ENCODE measurements at regions not wholly inside any gene's neighbourhood (a gene's known extent, or its start where the extent isn't known, plus 50 kb on each side); places are given as distances from the start of the nearest gene placed in this dataset.

DNA sequence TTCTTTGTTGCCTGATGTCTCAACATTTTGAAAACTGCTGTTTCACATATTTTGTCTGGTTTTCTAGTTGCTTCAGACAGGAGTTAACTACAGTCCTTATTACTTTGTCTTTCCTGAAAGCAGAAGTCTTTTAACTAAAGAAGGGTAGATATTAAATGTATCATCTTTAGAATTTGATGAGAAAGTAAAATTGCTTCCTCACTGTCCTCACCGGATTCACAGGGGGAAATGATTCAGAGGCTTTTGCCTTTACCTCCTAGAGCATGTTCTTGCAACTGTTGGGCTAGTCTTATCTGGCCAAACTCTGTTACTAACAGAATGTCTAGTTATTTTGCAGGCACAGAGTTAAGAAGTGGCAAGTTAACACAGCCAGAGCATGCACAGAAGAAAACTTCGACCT lies 107.2 kb upstream of the VAV3 start:
- no peak for DNase-seq (ENCODE audit: low read depth)
- TF ChIP-seq, protein P1, sequence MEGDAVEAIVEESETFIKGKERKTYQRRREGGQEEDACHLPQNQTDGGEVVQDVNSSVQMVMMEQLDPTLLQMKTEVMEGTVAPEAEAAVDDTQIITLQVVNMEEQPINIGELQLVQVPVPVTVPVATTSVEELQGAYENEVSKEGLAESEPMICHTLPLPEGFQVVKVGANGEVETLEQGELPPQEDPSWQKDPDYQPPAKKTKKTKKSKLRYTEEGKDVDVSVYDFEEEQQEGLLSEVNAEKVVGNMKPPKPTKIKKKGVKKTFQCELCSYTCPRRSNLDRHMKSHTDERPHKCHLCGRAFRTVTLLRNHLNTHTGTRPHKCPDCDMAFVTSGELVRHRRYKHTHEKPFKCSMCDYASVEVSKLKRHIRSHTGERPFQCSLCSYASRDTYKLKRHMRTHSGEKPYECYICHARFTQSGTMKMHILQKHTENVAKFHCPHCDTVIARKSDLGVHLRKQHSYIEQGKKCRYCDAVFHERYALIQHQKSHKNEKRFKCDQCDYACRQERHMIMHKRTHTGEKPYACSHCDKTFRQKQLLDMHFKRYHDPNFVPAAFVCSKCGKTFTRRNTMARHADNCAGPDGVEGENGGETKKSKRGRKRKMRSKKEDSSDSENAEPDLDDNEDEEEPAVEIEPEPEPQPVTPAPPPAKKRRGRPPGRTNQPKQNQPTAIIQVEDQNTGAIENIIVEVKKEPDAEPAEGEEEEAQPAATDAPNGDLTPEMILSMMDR (conservative IDR thresholded peaks at IDR 0.05; ENCODE audit: low read depth, low read length): no peak

DNA sequence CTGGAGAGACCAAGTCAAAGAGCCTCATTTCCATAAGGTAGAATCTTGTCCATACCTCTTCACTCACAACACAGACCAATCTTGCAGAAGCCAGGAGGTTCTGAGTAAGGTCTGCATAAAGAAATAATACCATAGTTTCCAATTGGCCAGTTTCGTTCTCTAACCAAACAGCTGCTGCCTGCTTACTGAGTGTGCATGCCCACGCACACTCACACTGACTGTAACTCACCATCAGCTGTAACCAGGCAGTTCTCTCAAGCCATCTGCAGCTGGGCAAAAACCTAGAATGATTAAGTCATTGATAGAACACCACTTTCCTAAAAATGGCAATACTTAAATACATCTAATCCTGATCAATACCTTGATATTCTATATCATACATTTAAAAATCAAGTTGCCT lies 106.6 kb upstream of the VAV3 start:
- DNase-seq (ENCODE audit: low read depth): no peak
- TF ChIP-seq, protein P1 (conservative IDR thresholded peaks at IDR 0.05; ENCODE audit: low read depth, low read length): no peak
- H3K4me3 ChIP-seq (ENCODE audit: low read depth, low read length): no peak overlapping the region

More for the DNA sequence above, 107.2 kb upstream of the VAV3 start:
- H3K4me3 ChIP-seq (ENCODE audit: low read depth, low read length): no peak overlapping the region

DNA sequence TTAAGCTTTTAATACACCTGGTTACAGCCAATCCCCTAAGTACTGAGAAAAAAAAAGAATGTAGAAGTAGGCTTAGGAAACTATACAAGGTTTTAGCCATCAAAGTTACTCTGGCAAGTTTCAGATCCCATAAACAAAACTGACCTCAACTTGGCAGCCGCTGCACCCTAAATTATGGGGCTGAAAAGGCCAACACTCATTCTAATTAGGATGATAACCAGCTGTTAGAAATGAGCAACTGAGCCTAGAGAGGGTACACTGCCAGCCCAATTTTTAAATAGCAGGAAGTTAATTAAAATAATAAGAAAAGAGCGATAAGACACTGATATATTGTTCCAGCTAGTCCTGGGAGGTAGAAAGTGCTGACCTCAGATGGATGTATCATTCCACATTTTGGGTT lies 105.7 kb upstream of the VAV3 start:
- no peak overlapping the region for H3K4me3 ChIP-seq (ENCODE audit: low read depth, low read length)
- TF ChIP-seq, protein P1 (conservative IDR thresholded peaks at IDR 0.05; ENCODE audit: low read depth, low read length): no peak
- no peak for DNase-seq (ENCODE audit: low read depth)

GRCh38 chr1:108067884-108068540 lies 103.0 kb upstream of the VAV3 start:
- peak; percentile 55 for DNase-seq (ENCODE audit: low read depth)
- TF ChIP-seq, protein P1 (conservative IDR thresholded peaks at IDR 0.05; ENCODE audit: low read depth, low read length): no peak
- no peak overlapping the region for H3K4me3 ChIP-seq (ENCODE audit: low read depth, low read length)

GRCh38 chr1:108066808-108067207 lies 101.8 kb upstream of the VAV3 start:
- TF ChIP-seq, protein P1 (conservative IDR thresholded peaks at IDR 0.05; ENCODE audit: low read depth, low read length): no peak
- H3K4me3 ChIP-seq (ENCODE audit: low read depth, low read length): no peak overlapping the region
- DNase-seq (ENCODE audit: low read depth): no peak

DNA sequence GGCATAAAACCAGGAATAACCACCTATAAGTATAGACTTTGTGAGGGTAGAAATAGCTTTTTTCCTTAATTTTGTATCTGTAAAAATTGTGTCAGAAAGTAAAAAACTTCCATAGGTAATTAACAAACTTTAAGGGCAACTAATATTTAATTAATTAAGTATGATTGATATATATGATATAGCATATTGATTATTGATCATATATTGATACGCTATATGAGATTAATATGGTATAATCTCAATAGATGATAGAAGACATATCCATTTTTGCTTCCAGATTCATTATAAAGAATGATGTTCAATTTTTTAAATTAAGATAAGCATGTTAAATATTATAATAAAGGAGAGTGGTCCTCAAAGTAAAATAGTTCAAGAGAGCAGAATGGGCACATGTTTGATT lies 99.3 kb upstream of the VAV3 start:
- no peak overlapping the region for H3K4me3 ChIP-seq (ENCODE audit: low read depth, low read length)
- TF ChIP-seq, protein P1 (conservative IDR thresholded peaks at IDR 0.05; ENCODE audit: low read depth, low read length): no peak
- no peak for DNase-seq (ENCODE audit: low read depth)

- no peak overlapping the region for H3K4me3 ChIP-seq (ENCODE audit: low read depth, low read length)
- TF ChIP-seq, protein P1 (conservative IDR thresholded peaks at IDR 0.05; ENCODE audit: low read depth, low read length): no peak
- no peak for DNase-seq (ENCODE audit: low read depth)
Measured at GRCh38 chr1:108063703-108064102, 98.7 kb upstream of the VAV3 start.

All from choroid plexus epithelial cell (primary cell).